WI38 (cell line): ENCODE measurements at regions not wholly inside any gene's neighbourhood (a gene's known extent, or its start where the extent isn't known, plus 50 kb on each side); places are given as distances from the start of the nearest gene placed in this dataset.

Experiments used
- H3K4me3 ChIP-seq: 2 replicates; pipeline ENCODE4 v1.5.1; 2011; ENCODE audit warnings: low read depth, mild to moderate bottlenecking, control low read depth, low read length
- CTCF ChIP-seq: IDR thresholded peaks from 2 replicates; pipeline ENCODE4 v1.5.1; 2012; ENCODE audit warnings: low read depth, mild to moderate bottlenecking, control low read depth, low read length

GRCh38 chr6:4299476-4299875 is 164.1 kb upstream of the ECI2 start:
- TF ChIP-seq CTCF, result no peak
- H3K4me3 ChIP-seq, result no peak overlapping the region

- TF ChIP-seq CTCF, result no peak
- no peak overlapping the region for H3K4me3 ChIP-seq
These were observed 162.0 kb upstream of the ECI2 start for GRCh38 chr6:4297348-4297747.

- H3K4me3 ChIP-seq, result no peak overlapping the region
- no peak for TF ChIP-seq CTCF
These were observed 161.2 kb upstream of the ECI2 start for GRCh38 chr6:4296552-4296951.

GRCh38 chr6:4295783-4296155 is 160.4 kb upstream of the ECI2 start:
- TF ChIP-seq CTCF, result no peak
- no peak overlapping the region for H3K4me3 ChIP-seq

- no peak for TF ChIP-seq CTCF
- no peak overlapping the region for H3K4me3 ChIP-seq
These were observed 159.8 kb upstream of the ECI2 start for GRCh38 chr6:4295058-4295782.

GRCh38 chr6:4294636-4295035 is 159.3 kb upstream of the ECI2 start:
- no peak for TF ChIP-seq CTCF
- no peak overlapping the region for H3K4me3 ChIP-seq

GRCh38 chr6:4291453-4292403 is 156.4 kb upstream of the ECI2 start:
- no peak overlapping the region for H3K4me3 ChIP-seq
- no peak for TF ChIP-seq CTCF
